ENCODE measurements at regions not wholly inside any gene's neighbourhood (a gene's known extent, or its start where the extent isn't known, plus 50 kb on each side); places are given as distances from the start of the nearest gene placed in this dataset.

DNA sequence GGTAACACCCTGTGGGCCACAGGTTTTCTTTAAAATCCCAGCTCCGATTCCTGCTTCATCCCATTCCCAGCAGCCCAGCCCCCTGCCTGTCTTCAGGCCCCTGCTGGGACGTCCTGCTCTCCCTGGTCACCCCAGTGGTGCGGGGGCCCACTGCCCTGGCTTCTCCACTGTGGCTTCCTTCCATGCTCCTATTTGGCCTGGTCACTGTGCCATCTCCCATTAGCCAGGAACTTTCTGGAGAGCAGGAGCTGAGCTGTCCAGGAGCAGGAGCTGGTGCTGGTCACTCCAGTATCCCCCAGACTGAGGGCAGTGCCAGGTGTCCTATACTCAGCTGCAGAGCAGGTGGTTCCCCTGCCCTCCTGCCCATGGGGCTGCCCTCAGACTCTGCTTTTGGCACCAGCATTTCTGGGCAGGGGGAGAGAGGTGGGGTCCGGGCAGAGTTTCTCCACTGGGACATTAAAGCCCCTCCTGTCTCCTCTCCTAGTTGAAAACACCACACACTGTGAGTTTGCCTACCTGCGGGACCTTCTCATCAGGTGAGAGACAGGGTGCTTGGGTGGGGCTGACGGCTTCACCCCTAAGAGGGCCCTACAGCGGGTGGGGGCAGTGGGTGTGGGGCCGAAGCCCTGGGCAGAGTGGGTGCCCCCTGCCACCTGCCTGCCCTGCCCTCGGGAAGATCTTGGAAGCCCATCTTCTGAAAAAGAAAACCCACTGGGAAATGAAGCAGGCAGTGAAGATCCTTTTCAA, 356.2 kb downstream of the SEC14L1 start:
- DNase-seq (ENCODE audit: low read depth, low spot score) = no peak
- in situ Hi-C loops (cut with HindIII; ENCODE audit: low pct_unique_long_range_greater_than_20kb, low sequenced_read_pairs) = no loop called here

DNA sequence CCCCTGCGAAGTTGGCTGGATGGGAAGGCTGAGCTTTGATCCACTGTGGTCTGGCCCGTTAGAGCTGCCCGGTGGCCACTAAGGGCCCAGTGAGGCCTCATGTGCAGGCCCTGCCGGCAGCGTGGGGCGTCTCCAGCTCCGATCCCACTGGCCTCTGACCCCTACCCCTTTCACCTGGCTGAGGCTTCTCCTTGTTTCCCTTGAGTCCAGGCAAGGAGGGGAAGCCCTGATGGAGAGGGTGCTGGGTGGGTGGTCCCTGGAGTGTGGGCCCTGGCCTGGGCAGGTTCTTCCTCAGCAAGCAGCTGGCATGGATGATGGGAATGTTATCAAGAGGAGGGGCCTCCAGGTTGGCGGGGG, 356.8 kb downstream of the SEC14L1 start:
- in situ Hi-C loops (cut with HindIII; ENCODE audit: low pct_unique_long_range_greater_than_20kb, low sequenced_read_pairs) = no loop called here
- no peak for DNase-seq (ENCODE audit: low read depth, low spot score)

DNA sequence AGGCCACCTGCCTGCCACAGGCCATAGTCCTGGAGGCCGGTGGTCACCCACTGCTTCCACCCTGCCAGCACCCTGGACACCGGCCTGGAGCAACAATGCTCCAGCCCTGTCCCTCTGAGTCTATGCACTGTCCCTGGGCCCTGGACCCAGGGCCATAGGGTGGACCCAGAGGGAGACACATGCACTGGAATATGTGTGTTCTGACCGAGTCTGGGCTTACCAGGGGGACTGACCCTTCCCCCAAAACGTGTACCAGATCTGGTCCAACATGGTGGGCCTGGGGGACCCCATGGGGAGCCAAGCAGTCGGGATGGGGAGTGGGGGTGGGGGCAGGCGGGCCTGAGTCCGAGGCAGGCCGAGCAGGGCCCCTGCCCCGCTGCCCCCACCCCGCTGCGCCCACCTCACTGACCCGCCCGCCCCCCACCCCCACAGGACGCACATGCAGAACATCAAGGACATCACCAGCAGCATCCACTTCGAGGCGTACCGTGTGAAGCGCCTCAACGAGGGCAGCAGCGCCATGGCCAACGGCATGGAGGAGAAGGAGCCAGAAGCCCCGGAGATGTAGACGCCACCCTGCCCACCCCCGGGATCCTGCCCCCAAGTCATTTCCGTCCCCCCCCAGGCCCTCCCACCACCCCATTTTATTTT, 357.4 kb downstream of the SEC14L1 start:
- in situ Hi-C loops (cut with HindIII; ENCODE audit: low pct_unique_long_range_greater_than_20kb, low sequenced_read_pairs) = no loop called here
- DNase-seq (ENCODE audit: low read depth, low spot score) = no peak

DNA sequence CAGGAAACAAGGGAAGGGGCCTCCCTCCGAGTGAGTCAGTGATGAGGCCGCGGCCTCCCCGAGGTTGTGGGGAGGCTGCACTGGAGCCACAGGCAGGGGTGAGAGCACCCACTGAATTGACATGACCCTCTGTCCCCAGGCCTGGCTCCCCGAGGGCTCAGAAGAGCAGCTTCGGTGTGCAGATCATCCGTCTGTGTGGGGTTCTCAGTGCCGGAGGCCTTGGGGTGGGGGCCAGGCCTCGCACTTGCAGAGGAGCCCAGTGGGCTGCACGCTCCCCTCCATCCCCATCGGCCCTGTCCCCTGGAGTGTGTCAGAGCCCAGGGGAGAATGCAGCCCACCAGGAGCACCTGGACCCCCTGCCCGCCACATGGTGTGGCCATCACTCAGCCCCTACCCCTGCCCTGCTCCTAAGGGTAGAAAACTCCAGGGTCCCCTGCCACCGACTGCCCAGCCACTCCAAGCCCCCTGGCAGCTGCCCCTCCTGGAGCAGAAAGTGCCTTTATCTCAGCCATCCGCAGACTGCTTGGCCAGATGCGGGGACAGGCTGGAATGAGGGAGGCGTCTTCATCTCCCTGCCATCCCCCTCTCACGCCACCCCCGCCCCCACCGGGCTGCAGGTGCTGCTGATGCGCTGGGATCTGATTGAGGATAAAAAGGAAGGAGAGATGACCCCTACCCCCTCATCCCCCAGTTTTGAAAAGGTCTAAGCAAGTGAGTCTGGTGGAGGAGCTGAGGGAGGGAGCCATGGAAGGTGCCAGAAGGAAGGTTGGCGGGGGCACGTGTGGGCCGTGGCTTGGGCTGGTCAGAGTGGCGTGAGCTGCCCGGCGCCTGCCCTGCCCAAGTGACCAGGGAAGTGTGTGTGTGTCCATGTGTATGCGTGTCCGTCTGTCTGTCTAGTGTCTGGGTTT, 358.3 kb downstream of the SEC14L1 start:
- DNase-seq (ENCODE audit: low read depth, low spot score) = no peak
- in situ Hi-C loops (cut with HindIII; ENCODE audit: low pct_unique_long_range_greater_than_20kb, low sequenced_read_pairs) = no loop called here

DNA sequence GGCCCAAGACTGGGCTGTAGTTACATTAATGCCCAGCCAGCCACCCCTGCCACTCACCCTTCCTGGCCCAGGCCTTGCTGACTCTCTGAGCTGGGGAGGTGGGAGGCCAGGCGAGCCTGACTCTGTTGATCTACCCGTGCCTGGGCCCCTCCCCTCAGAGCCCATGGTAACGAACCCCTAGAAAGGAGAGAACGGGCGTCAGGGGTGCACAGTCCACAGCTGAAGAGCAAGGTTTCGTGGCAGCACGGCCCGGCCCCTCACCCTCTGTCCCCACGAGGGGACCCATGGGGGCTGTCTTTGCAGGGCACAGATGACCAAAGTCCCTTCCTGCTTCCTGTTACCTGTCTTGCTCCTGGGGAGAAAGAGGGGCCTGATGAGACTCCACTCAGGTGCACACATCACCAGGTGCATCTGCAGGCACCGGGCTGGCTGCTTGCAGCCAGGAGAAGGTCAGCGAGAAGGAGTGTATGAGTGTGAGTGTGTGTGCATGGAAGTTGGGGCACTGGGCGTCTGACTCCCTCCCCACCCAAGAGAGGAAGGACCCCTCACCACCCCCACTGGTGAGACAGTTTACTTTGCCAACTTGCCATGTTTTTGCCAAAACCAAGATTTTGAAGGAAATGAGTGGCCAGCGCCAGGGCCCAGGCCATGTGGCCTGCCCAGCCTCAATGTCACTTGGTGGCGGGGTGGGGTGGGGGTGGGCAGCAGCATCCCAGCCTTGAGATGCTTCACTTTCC, 359.1 kb downstream of the SEC14L1 start:
- in situ Hi-C loops (cut with HindIII; ENCODE audit: low pct_unique_long_range_greater_than_20kb, low sequenced_read_pairs) = no loop called here
- DNase-seq (ENCODE audit: low read depth, low spot score) = no peak

DNA sequence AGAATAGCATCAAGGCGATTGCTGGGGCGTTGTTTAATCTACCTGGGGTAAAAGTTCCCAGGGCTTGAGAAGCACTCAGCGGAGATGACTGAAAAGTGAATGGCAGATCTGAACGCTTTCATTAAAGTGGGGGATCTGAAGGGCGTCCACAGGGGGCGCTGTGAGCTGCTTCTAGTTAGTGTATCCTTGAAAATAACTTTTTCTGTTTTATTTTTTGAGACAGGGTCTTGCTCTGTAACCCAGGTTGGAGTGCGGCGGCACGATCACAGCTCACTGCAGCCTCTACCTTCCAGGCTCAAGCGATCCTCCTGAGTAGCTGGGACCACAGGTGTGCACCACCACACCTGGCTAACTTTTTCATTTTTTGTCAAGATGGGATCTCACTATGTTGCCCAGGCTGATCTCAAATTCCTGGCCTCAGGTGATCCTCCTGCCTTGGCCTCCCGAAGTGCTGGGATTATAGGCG, 360.4 kb downstream of the SEC14L1 start:
- in situ Hi-C loops (cut with HindIII; ENCODE audit: low pct_unique_long_range_greater_than_20kb, low sequenced_read_pairs) = no loop called here
- DNase-seq (ENCODE audit: low read depth, low spot score) = peak; percentile 74

DNA sequence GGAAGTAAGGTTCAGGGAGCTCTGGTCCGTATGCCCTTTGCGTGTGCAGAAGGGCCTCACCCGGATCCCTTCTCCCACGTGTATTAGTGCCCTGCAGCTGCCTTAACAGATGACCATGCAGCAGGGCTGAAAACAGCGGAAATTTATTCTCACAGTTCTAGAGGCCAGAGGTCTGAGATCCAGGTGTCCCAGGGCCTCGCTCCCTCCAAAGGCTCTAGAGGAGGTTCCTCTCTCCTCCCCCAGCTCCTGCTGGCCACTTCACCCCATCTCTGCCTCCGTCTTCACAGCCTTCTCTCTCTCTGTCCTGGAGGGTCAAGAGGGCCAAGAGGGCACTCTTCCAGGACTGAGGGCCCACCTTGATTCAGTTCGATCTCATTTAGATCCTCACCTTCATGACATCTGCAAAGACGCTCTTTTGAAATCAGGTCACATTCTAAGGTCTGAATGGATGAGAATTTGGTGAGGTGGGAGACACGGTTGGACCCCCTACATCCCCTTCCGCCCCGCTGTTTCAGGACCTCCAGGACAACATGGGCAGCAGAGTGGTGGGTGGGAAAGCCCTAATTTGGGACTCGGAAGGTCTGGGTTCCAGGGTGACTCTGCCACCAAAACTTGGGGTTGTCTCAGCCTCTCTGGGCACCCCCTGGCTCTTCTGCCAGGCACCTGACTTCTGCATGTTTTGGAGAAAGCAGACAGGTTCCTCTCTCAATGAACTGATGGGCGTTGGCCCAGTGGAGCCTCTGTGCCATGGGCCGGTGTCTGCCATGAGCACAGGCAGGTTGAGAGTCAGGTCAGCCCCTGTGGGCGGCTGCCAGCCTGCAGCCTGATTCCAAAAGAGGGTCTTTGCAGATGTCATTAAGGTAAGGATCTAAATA, 361.2 kb downstream of the SEC14L1 start:
- no peak for DNase-seq (ENCODE audit: low read depth, low spot score)
- in situ Hi-C loops (cut with HindIII; ENCODE audit: low pct_unique_long_range_greater_than_20kb, low sequenced_read_pairs) = no loop called here

DNA sequence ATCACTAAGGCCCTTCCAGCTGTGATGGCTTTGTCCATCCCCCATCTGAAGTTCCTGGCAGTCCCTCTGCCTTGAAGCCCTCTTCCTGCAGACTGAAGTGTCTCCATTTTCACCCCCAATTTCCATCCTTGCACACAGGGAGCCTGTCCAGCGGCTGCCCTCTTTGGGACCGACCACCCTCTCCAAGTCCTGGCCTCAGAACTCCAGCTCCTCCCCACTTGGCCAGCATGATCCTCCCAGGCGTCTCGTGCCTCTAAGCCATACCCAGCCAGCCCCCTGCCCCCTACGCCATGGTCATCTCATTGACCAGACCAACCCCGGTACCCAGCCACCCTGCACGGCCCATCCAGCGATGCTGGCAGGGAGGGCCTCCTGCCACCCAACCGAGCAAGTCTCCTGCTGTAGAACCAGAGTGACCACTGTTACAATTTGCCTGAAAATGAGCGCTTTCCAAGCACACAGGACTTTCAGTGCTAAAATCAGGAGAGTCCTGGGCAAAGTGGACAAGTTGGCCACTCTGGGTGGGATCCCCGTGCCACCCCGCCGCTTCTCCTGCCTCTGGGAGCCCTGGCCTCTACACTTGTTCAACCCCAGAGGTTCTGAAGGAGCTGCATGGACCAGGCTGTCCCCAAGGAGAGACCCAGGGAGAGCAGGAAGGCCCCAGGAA, 362.0 kb downstream of the SEC14L1 start:
- in situ Hi-C loops (cut with HindIII; ENCODE audit: low pct_unique_long_range_greater_than_20kb, low sequenced_read_pairs) = no loop called here
- no peak for DNase-seq (ENCODE audit: low read depth, low spot score)

DNA sequence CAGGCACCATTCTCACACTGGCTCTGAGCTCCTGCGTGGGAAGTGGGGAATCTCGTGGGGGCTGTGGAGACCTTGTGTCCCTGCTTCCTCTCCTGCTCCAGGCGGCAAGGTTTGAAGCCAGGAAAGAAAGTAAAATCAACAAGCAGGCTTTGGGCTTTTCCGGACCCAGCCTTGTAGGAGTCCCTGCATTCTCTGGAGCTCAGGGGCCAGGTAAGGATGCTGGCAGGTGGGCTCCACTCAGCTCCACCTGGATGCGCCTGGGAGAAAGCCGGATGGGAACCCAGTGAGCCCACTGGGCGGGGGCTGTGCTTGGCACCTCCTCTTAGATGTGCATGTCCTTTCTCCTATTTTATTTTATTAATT, 362.5 kb downstream of the SEC14L1 start:
- in situ Hi-C loops (cut with HindIII; ENCODE audit: low pct_unique_long_range_greater_than_20kb, low sequenced_read_pairs) = no loop called here
- no peak for DNase-seq (ENCODE audit: low read depth, low spot score)

DNA sequence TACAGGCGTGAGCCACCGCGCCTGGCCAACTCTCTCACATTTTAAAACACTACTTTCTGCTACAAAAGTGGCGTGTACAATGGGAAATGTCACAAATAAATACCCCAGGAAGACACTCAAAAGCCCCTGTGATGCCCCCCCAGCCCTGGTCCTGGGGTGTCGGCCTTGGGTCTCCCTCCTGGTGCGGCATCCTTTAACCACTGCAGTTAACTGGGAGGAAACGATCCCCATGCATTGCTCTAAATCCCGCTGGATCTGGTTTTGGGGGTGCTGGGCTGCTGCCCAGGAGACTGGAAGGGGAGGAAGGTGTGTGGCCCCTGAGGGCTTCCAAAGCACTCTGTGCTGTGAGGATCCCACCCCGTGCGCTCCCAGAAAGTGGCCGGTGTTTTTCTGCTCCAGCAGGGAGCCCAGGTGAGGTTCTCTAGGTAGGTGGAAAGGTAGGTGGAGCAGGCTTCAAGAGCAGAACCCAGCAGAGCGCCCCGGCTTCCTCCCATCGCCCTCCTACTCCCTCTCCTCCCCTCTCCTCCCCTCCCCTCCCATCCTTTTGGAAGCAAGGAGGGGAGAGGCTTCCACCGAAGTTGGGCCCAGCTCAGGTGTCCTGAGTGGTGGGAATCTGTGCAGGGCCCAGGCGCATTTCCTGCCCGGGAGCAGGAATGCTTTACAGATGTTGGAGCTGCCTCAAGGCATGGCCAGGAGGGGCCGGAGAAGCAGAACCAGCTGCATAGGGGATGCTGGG, 363.3 kb downstream of the SEC14L1 start:
- no peak for DNase-seq (ENCODE audit: low read depth, low spot score)
- in situ Hi-C loops (cut with HindIII; ENCODE audit: low pct_unique_long_range_greater_than_20kb, low sequenced_read_pairs) = no loop called here

DNA sequence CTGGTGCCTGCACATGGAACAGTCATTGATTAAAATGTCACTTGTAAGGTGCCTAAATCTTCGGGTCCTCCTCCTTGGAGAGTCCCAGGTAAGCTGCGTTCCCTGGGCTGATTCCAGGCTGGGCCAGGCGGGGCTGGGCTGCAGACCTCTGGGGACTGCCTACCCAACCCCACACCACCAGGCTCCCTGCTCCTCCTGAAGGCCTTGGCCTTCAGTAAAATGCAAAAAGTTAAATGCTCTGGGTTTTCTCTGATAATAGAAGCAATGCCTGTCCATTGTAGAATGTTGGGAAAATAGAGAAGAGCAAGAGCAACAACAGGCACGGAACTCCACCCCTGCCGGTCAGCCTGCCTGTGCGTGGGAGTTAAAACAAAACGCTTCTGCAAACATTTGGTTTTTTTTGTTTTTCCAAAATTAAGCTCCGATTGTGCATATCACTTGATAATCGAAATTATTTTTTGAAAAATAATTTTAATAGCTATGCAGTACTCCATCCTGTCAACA, 363.9 kb downstream of the SEC14L1 start:
- in situ Hi-C loops (cut with HindIII; ENCODE audit: low pct_unique_long_range_greater_than_20kb, low sequenced_read_pairs) = no loop called here
- no peak for DNase-seq (ENCODE audit: low read depth, low spot score)

DNA sequence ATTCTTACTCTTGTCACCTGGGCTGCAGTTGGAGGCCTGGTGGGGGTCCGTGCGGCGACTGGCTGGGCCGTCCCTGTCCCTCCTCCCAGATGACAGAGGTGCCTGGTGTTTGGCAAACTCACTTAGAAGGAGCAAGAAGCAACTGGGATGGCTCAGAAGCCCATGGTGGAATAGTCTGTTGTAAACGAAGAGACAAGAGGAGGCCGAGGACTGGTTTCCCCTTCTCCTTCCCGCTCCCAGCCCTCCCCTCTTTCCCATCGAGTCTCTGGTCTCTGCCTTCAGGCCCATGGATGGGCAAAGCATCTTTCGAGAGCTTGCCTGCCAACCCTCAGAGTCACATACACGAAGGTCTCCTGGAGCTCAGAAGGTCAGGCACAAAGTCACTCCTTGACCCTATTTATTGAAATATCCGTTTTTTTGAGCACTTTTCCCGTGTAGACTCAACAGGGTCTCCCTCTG, 364.4 kb downstream of the SEC14L1 start:
- in situ Hi-C loops (cut with HindIII; ENCODE audit: low pct_unique_long_range_greater_than_20kb, low sequenced_read_pairs) = no loop called here

DNA sequence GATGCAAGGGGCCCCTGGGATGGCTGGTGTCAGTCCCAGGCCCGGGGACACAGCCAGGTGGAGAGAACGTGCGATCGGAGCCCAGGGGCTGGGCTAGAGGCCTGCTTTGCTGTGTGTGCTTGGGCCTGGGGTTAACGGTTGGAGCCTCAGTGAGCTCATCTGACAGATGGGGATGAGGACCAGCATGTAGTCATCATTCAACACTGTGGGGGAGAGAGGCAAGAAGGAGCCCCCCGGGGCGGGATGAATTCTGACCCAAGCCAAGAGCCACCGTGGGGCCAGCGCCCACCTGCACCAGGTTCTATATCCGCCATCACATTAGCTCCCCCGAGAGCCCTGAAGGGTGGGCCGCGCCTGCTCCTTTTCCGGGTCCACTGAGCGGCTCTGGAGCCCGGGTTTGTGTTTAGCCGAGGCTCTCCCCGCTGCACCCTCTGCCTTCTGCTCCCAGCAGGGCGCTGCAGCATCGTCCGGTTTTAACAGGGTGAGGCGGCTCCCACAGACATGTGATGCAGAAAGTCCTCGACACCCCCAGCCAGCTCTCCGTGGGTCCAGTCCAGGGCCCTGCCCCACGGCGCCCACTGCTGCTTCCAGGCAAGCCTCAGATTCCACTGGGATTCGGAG, 365.7 kb downstream of the SEC14L1 start:
- DNase-seq (ENCODE audit: low read depth, low spot score) = no peak
- in situ Hi-C loops (cut with HindIII; ENCODE audit: low pct_unique_long_range_greater_than_20kb, low sequenced_read_pairs) = no loop called here

More for the DNA sequence above, 364.4 kb downstream of the SEC14L1 start:
- DNase-seq (ENCODE audit: low read depth, low spot score) = no peak

DNA sequence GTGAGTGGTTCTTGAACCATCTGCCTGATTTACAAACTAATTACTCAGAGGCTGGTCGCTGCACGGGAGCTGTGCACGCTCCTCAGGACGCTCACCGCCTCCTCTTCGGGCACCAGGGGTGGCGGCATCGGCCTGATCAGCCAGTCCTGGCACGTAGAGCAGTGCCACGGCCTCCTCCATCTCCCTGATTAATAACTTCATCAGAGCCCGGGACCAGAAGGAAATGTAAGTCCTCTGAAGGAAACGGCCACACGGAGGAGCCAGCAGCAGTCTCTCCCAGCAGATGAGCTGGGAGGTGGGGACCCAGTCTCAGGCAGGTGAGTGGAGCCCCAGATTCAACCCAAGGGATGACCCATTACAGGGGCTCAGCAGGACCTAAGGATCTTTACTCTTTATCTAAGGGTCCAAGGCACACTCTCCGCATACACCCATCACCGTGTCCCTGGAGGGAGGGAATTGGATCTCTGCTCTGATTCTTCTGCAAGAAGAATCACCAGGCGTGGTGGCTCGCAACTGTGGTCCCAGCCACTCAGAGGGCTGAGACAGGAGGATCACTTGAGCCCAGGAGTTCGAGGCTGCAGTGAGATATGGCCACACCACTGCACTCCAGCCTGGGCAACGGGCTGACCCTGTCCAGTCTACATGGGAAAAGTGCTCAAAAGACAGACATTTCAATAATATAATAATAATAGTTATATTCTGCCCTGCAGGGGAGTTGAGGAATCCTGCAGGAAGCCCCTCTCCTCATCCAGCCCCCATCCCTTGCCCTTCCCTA, 366.5 kb downstream of the SEC14L1 start:
- DNase-seq (ENCODE audit: low read depth, low spot score) = no peak
- in situ Hi-C loops (cut with HindIII; ENCODE audit: low pct_unique_long_range_greater_than_20kb, low sequenced_read_pairs) = no loop called here
